Glomerular visceral epithelial cell (primary cell): ENCODE measurements at regions not wholly inside any gene's neighbourhood (a gene's known extent, or its start where the extent isn't known, plus 50 kb on each side); places are given as distances from the start of the nearest gene placed in this dataset.
A peak's percentile ranks its signal among the peaks of the same experiment; 100 is the strongest.

Source experiments
- DNase-seq: peaks from one replicate; pipeline ENCODE4 v3.0.0-alpha.2; 2016; ENCODE audit errors: extremely low spot score

GRCh38 chr3:94985778-94986177, 922.9 kb downstream of the NSUN3 start:
- DNase-seq: no peak

- peak; percentile 2 for DNase-seq
Measured at GRCh38 chr3:94990952-94991705, 928.3 kb downstream of the NSUN3 start.

GRCh38 chr3:94996743-94997142, 933.9 kb downstream of the NSUN3 start:
- no peak for DNase-seq

- DNase-seq: no peak
Measured at GRCh38 chr3:95002438-95003046, 939.7 kb downstream of the NSUN3 start.

- DNase-seq: no peak
Measured at GRCh38 chr3:95028688-95029087, 965.8 kb downstream of the NSUN3 start.

GRCh38 chr3:95029644-95030043, 966.8 kb downstream of the NSUN3 start:
- DNase-seq: no peak

GRCh38 chr3:95036526-95037021, 973.7 kb downstream of the NSUN3 start:
- DNase-seq: no peak

GRCh38 chr3:95037097-95037496, 974.2 kb downstream of the NSUN3 start:
- no peak for DNase-seq

GRCh38 chr3:95037927-95038326, 975.1 kb downstream of the NSUN3 start:
- DNase-seq: no peak

- no peak for DNase-seq
Measured at GRCh38 chr3:95044101-95044500, 981.2 kb downstream of the NSUN3 start.

GRCh38 chr3:95048564-95048963, 985.7 kb downstream of the NSUN3 start:
- peak; percentile 55 for DNase-seq

GRCh38 chr3:95049841-95050240, 987.0 kb downstream of the NSUN3 start:
- DNase-seq: no peak

- no peak for DNase-seq
Measured at GRCh38 chr3:95055288-95055687, 992.4 kb downstream of the NSUN3 start.

- DNase-seq: no peak
Measured at GRCh38 chr3:95082191-95082590, 1019.3 kb downstream of the NSUN3 start.

GRCh38 chr3:95084738-95085137, 1021.9 kb downstream of the NSUN3 start:
- DNase-seq: no peak

- no peak for DNase-seq
Measured at GRCh38 chr3:95088464-95088863, 1025.6 kb downstream of the NSUN3 start.

GRCh38 chr3:95097493-95097892, 1034.6 kb downstream of the NSUN3 start:
- DNase-seq: no peak

- no peak for DNase-seq
Measured at GRCh38 chr3:95120921-95121320, 1058.1 kb downstream of the NSUN3 start.

- DNase-seq: no peak
Measured at GRCh38 chr3:95123104-95123503, 1060.2 kb downstream of the NSUN3 start.

- DNase-seq: peak; percentile 6
Measured at GRCh38 chr3:95134693-95135413, 1072.0 kb downstream of the NSUN3 start.

GRCh38 chr3:95148107-95148506, 1085.2 kb downstream of the NSUN3 start:
- DNase-seq: no peak

GRCh38 chr3:95151590-95151989, 1088.7 kb downstream of the NSUN3 start:
- DNase-seq: no peak

GRCh38 chr3:95154766-95155165, 1091.9 kb downstream of the NSUN3 start:
- DNase-seq: peak; percentile 51
